ENCODE measurements at regions not wholly inside any gene's neighbourhood (a gene's known extent, or its start where the extent isn't known, plus 50 kb on each side); places are given as distances from the start of the nearest gene placed in this dataset.
A peak's percentile ranks its signal among the peaks of the same experiment; 100 is the strongest.

DNA sequence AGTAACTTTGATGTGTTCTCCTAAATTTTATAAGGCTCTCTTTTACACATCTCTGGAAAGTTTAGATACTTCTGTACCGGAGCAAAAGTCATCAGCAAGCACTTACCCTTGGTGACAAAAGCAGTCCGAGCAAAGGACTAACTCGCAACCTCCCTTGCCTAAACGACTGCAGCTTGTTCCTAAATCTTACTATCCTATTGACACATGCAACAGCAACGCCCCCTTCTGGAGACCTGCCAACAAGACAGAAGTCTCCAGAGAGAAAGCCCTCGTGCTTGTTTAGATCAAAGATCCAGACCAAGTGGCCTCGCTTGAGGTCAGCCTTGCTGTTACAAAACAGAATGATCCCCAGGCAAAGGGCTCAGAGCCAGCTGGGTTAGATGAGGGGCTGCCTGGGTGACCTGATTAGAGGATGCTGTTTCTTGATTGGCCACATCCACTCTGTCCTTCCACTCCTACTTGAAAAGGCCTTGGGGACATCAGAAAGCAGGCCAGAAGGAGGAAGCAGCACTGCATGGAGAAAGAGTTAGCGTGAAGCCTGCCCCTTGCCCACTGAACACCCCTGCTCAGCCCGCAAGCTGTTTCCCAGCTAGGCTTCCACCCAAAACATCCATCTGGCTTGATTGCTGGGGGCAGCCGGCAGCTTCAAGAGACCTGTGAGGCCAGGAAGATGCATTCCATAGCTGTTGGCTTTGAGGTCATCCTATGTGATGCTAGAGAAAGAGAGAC is 94.3 kb downstream of the HNRNPLL start:
- CTCF ChIA-PET (ENCODE audit: unreplicated experiment), result interaction anchor here (0.6 to 2.2 kb wide), 8 partner anchors 25 to 234 kb away, joined by 3 to 11 read pairs (median 4); no protein-coding TSS in a partner anchor
- no TSS peak for BruUV-seq (replicated peaks)
- Histone ChIP-seq H3K4me2 (ENCODE audit: low read length) (no peak overlapping the region), H3K9me2 (ENCODE audit: insufficient read depth, low read length) (no peaks in the 10 kb centered on the region), H3K79me2 (ENCODE audit: insufficient read depth, low read depth, low read length) (no peaks in the 10 kb centered on the region), H4K20me1 (ENCODE audit: insufficient read depth, low read length) (no peaks in the 10 kb centered on the region), H3K4me3 (ENCODE audit: low read depth, low read length, poor library complexity, severe bottlenecking) (no peak overlapping the region), H3K36me3 (ENCODE audit: insufficient read depth, low read length) (no peaks in the 10 kb centered on the region), H3K4me1 (ENCODE audit: insufficient read depth, low read length, poor library complexity, severe bottlenecking) (peaks cover 12% of the 10 kb centered on the region), H3K9me3 (ENCODE audit: low read length) (peaks cover 14% of the 10 kb centered on the region; the same call in 1 of the 2 replicates), H2AFZ (ENCODE audit: low read length) (peak overlapping the region; percentile 57; the same call in 1 of the 2 replicates), H3K27ac (ENCODE audit: low read depth, low read length, poor library complexity, severe bottlenecking) (no peak overlapping the region)
- peak; percentile 94 for DNase-seq (ENCODE audit: low spot score)
- TF ChIP-seq EZH2phosphoT487 (IDR thresholded peaks at IDR 0.05; ENCODE audit: borderline replicate concordance, low read depth, low read length) (no peak), CTCF (conservative IDR thresholded peaks at IDR 0.05; ENCODE audit: low read length) (peak; percentile 98)
- intact Hi-C loops (cut with micrococcal nuclease; ENCODE audit: unreplicated experiment), result loop anchor here (1.0 to 10.0 kb wide), 6 partner anchors 44 to 524 kb away; partner anchors contain the start of gene ATL2
- POLR2A ChIA-PET, result interaction anchor here (0.6 to 1.9 kb wide), 14 partner anchors 9 to 248 kb away, joined by 3 to 8 read pairs (median 3); no protein-coding TSS in a partner anchor

GRCh38 chr2:38507712-38508111 is 95.0 kb downstream of the HNRNPLL start:
- no peak for TF ChIP-seq CTCF (conservative IDR thresholded peaks at IDR 0.05; ENCODE audit: low read length)
- TF ChIP-seq EZH2phosphoT487 (IDR thresholded peaks at IDR 0.05; ENCODE audit: borderline replicate concordance, low read depth, low read length), result no peak
- POLR2A ChIA-PET, result interaction anchor here (0.5 to 1.3 kb wide), 9 partner anchors 40 to 598 kb away, joined by 3 to 5 read pairs (median 3); no protein-coding TSS in a partner anchor
- CTCF ChIA-PET (ENCODE audit: unreplicated experiment), result interaction anchor here (0.6 to 2.2 kb wide), 7 partner anchors 25 to 233 kb away, joined by 3 to 11 read pairs (median 4); no protein-coding TSS in a partner anchor
- H2AFZ ChIP-seq (ENCODE audit: low read length), result no peak overlapping the region; the same call in 1 of the 2 replicates
- no TSS peak for BruUV-seq (replicated peaks)
- no peaks in the 10 kb centered on the region for H3K36me3 ChIP-seq (ENCODE audit: insufficient read depth, low read length)
- no peak overlapping the region for H3K27ac ChIP-seq (ENCODE audit: low read depth, low read length, poor library complexity, severe bottlenecking)
- DNase-seq (ENCODE audit: low spot score), result no peak
- H3K9me2 ChIP-seq (ENCODE audit: insufficient read depth, low read length), result no peaks in the 10 kb centered on the region
- no peak overlapping the region for H3K4me2 ChIP-seq (ENCODE audit: low read length)
- H3K4me3 ChIP-seq (ENCODE audit: low read depth, low read length, poor library complexity, severe bottlenecking), result no peak overlapping the region
- H4K20me1 ChIP-seq (ENCODE audit: insufficient read depth, low read length), result no peaks in the 10 kb centered on the region
- H3K79me2 ChIP-seq (ENCODE audit: insufficient read depth, low read depth, low read length), result no peaks in the 10 kb centered on the region
- peaks cover 12% of the 10 kb centered on the region for H3K4me1 ChIP-seq (ENCODE audit: insufficient read depth, low read length, poor library complexity, severe bottlenecking)
- H3K9me3 ChIP-seq (ENCODE audit: low read length), result peaks cover 14% of the 10 kb centered on the region; the same call in 1 of the 2 replicates
- intact Hi-C loops (cut with micrococcal nuclease; ENCODE audit: unreplicated experiment), result loop anchor here (1.0 to 10.0 kb wide), 6 partner anchors 43 to 523 kb away; partner anchors contain the start of gene ATL2

Data from OCI-LY7 (cell line).